Renal pelvis (tissue), 1 donor: ENCODE measurements at regions not wholly inside any gene's neighbourhood (a gene's known extent, or its start where the extent isn't known, plus 50 kb on each side); places are given as distances from the start of the nearest gene placed in this dataset.

Experiments used
- DNase-seq: peaks from one replicate; pipeline ENCODE4 v3.0.0-alpha.2; 2013

- no peak for DNase-seq
These were observed 844.4 kb downstream of the GATA3 start for GRCh38 chr10:8898745-8899330.

- no peak for DNase-seq
These were observed 848.4 kb downstream of the GATA3 start for GRCh38 chr10:8902926-8903325.

GRCh38 chr10:8908013-8908412 lies 853.5 kb downstream of the GATA3 start:
- no peak for DNase-seq

GRCh38 chr10:8910314-8910713 lies 855.8 kb downstream of the GATA3 start:
- no peak for DNase-seq

- no peak for DNase-seq
These were observed 856.5 kb downstream of the GATA3 start for GRCh38 chr10:8911032-8911431.

GRCh38 chr10:8912108-8912507 lies 857.6 kb downstream of the GATA3 start:
- DNase-seq = no peak

GRCh38 chr10:8913720-8914119 lies 859.2 kb downstream of the GATA3 start:
- DNase-seq = no peak

GRCh38 chr10:8919280-8919679 lies 864.8 kb downstream of the GATA3 start:
- DNase-seq = no peak

- DNase-seq = no peak
These were observed 867.1 kb downstream of the GATA3 start for GRCh38 chr10:8921568-8921967.

GRCh38 chr10:8923096-8923495 lies 868.6 kb downstream of the GATA3 start:
- no peak for DNase-seq

- DNase-seq = no peak
These were observed 873.2 kb downstream of the GATA3 start for GRCh38 chr10:8927705-8928104.

- DNase-seq = no peak
These were observed 892.0 kb downstream of the GATA3 start for GRCh38 chr10:8946451-8946850.

GRCh38 chr10:8950978-8951377 lies 896.5 kb downstream of the GATA3 start:
- no peak for DNase-seq

- peak; percentile 3 for DNase-seq
These were observed 897.1 kb downstream of the GATA3 start for GRCh38 chr10:8951440-8952089.

- DNase-seq = no peak
These were observed 901.9 kb downstream of the GATA3 start for GRCh38 chr10:8956400-8956799.

- no peak for DNase-seq
These were observed 907.8 kb downstream of the GATA3 start for GRCh38 chr10:8962249-8962648.

GRCh38 chr10:8967061-8967460 lies 912.6 kb downstream of the GATA3 start:
- no peak for DNase-seq

- DNase-seq = no peak
These were observed 915.4 kb downstream of the GATA3 start for GRCh38 chr10:8969853-8970252.

- DNase-seq = no peak
These were observed 921.0 kb downstream of the GATA3 start for GRCh38 chr10:8975535-8975934.

- no peak for DNase-seq
These were observed 923.6 kb downstream of the GATA3 start for GRCh38 chr10:8978100-8978499.

GRCh38 chr10:8979976-8980375 lies 925.5 kb downstream of the GATA3 start:
- DNase-seq = no peak

GRCh38 chr10:8981277-8981676 lies 926.8 kb downstream of the GATA3 start:
- DNase-seq = no peak

- DNase-seq = no peak
These were observed 931.2 kb downstream of the GATA3 start for GRCh38 chr10:8985651-8986050.

GRCh38 chr10:8986975-8987374 lies 932.5 kb downstream of the GATA3 start:
- peak; percentile 1 for DNase-seq
